ENCODE measurements at regions not wholly inside any gene's neighbourhood (a gene's known extent, or its start where the extent isn't known, plus 50 kb on each side); places are given as distances from the start of the nearest gene placed in this dataset.

DNA sequence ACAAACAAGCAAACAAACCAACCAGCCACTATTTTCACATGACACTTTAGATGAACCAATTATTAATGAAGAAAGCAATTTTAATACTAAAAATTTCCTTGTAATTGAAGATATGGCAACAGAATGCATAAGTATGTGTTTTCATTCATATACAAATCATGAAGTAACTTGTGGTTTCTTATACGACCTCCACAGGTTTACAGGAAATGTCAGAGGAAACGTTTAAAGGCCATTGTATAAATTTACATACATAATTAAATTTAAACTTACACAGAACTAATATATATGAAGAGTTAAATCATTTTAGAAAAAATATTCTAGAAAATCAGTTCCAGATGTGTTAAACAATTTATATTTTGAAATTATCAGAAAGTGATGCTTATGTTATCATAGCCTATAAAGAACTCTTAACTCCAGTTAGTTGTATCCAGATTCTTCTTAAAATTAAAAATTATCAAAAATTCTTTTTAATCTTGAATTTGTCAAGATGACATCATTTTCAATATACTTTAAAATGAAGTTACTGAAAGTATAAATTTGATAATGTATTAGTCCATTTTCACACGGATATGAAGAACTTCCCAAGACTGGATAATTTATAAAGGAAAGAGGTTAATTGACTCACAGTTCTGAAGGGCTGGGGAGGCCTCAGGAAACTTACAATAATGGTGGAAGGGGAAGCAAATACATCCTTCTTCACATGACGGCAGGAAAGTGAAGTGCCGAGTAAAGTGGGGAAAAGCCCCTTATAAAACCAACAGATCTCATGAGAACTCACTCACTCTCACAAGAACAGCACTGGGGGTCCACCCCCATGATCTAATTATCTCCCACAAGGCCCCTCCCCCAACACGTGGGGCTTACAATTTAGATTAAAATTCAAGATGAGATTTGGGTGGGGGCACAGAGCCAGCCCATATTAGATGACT is 192.0 kb downstream of the PIK3R1 start:
- DNase-seq (ENCODE audit: low spot score), result no peak

DNA sequence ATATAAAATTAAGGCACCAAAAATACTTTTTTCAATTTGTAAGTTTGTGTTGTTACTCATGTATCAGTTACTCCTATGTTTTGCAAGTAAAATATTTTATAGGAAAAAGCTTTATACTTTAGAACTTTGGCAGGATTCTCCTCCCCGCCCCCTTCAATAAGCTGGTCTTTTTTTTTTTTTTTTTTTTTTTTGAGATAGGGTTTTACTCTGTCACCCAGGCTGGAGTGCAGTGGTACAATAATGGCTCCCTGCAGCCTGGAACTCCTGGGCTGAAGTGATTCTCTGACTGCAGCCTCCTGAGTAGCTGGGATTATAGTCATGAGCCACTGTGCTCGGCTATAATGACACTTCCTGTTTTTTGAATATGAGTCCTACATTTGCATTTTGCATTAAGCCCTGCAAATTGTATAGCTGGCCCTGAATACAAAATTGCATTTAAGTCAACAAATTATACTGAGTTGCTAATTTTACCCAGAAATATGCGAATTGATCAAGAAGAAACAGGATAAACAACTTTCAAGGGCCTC is 192.9 kb downstream of the PIK3R1 start:
- no peak for DNase-seq (ENCODE audit: low spot score)

GRCh38 chr5:68409259-68409658 is 193.7 kb downstream of the PIK3R1 start:
- no peak for DNase-seq (ENCODE audit: low spot score)

- no peak for DNase-seq (ENCODE audit: low spot score)
Observed at GRCh38 chr5:68411161-68411560, 195.6 kb downstream of the PIK3R1 start.

DNA sequence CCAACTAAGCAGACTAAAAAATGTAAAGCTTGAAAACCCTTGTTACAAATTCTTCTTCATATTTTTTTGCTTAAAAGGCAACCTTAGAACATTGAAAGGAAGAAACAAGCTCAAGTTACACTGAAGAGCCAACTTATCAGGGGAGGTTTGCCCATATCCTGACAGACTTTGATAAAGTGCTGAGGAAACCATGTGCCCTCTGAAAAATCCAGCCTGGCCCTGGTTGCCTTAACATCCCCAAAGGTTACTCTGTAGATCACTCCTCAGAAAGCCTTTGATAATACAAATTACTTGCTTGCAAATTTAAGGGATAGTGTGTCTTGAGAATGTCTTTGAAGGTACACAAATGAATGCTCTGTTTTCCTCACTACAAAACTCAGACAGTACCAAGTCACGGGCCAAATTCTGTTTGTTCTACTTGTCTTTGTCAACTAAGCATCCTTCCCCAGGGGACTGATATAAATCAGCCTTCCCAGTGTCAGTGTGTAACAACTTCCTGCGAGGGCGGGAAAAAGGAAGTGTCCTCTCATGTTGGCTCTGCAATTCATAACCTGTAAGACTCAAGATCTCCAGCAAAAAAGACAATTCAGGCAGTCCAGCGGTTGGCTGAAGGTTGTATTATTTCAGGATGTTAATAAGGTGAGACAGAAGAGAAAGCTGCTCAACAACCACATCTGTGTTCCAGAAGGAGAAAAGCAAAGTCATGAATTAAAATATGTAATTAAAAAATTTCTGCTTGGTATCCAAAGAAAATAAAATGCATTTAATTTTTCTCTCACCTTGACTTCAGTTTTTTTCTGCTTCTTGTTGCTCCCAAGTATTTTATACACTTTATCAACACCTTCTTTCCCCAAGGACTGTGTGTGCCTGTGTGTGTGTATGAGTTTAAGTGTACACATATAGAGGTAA is 199.9 kb downstream of the PIK3R1 start:
- DNase-seq (ENCODE audit: low spot score), result no peak

- DNase-seq (ENCODE audit: low spot score), result no peak
Observed at GRCh38 chr5:68416714-68417113, 201.2 kb downstream of the PIK3R1 start.

DNA sequence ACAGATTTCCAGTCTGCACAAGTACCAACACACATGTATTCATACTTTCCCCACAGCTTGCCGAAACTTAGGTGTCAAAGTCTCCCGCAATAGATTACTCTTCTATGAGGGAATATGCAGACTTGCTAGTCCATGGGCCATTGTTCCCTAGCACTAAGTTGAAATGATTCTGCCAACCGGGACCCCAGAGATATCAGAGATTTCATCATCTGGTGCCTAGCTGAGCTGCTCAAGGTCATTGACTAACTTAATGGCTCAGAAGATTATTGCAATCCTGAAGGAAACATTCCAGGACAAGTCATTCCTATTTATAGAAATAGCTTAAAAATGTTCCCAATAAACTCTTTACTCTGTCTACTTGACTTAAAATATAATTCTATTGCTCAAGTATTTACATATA is 202.6 kb downstream of the PIK3R1 start:
- no peak for DNase-seq (ENCODE audit: low spot score)

GRCh38 chr5:68418680-68419079 is 203.1 kb downstream of the PIK3R1 start:
- DNase-seq (ENCODE audit: low spot score), result no peak

- DNase-seq (ENCODE audit: low spot score), result no peak
Observed at GRCh38 chr5:68419081-68419636, 203.6 kb downstream of the PIK3R1 start.

GRCh38 chr5:68419637-68420452 is 204.3 kb downstream of the PIK3R1 start:
- DNase-seq (ENCODE audit: low spot score), result no peak

DNA sequence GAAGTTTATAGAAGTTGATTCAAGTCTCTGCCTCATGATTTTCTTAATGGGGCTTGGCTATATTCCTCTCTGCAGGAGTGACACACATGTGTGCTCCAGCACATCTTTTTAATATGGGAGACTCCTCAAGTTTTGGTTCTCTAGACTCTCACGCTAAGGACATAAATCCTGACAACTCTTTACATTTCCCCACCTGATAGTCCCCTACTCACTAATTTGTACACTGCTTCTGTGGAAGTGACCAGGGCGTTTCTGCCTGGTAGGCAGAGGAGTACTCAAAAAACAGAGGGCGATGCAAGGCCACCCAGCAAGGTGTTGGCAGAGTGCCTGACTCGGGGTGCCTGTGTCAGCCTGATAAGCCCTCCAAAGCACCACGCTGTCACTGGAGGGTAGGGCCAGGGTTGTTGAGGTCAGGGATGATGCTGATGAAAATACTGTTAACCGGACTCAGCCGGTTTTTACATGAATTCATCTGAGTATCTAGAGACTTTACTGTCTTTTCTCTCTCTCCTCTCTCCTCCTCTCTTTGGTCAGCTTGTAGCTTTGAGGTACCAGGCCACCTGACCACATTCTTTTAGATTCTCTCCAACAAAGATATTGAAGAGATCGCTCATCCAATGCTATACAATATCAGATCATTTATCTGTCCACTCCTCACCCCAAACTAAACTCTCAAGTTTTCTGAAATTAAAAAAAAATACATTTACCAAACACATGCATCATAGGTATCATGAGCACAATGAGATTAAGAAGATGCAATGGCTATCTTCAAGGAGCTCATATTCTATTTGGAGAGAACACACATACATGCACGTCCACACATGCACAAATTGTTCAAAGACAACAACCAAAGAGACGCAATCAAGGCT is 205.2 kb downstream of the PIK3R1 start:
- no peak for DNase-seq (ENCODE audit: low spot score)

DNA sequence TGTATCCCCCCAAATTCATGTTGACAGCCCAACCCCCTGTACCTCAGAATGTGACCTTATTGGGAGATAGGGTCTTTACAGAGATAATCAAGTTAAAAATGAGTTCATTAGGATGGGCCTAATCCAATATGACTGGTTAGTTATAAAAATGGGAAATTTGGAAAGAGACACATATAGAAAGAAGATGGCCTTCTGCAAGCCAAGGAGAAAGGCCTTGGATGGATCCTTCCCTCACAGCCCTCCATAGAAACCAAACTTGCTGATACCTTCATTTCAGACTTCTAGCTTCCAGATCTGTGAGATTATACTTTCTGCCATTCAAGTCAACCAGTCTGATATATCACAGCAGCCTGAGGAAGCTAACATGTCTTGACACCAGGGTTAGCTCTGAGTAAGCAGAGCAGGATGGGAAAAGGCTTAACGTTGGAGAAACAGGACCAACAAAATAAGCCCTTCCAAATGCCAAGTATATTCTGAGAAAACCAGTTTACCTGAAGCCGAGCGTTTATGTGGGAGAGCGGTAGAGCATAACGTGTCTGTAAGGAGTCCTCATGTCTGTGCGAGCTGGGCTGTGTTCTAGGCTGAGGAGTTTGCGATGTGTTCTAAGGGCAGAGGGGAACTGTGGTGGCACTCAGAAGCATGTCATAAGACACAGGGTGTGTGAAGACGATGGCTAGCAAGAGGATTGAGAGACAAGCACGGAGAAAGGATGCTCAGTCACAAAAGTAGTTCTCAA is 206.1 kb downstream of the PIK3R1 start:
- no peak for DNase-seq (ENCODE audit: low spot score)

DNA sequence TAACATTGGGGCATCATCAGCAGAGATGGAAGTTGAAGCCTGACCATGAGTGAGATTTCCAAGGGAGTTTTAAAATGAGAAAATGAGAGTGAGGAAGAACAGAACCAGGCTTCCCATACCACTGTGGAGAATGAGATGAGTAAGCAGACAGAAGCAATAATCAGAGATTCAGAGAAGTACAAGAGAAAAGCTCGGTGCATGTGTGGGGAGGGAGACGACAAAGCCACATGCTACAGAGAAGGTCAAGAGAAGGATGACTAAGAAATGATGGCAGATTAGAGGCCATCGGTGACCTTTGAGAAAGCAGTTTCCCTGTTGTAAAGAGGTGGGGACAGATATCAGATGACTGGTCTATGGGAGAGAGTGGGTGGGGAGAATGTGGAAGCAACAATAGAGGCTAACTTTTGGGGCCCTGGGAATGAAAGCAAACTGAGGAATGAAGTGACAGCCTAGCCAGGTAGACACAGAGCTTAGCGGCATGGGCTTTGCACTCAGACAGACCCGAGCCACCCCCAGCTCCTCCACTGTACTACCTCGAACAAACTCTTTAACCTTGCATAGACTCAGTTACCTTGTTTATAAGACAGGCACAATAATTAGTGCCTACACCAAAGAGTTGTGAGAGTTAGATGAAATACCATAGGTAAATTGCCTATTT is 207.7 kb downstream of the PIK3R1 start:
- DNase-seq (ENCODE audit: low spot score), result no peak

GRCh38 chr5:68424799-68425537 is 209.4 kb downstream of the PIK3R1 start:
- peak; percentile 73 for DNase-seq (ENCODE audit: low spot score)

DNA sequence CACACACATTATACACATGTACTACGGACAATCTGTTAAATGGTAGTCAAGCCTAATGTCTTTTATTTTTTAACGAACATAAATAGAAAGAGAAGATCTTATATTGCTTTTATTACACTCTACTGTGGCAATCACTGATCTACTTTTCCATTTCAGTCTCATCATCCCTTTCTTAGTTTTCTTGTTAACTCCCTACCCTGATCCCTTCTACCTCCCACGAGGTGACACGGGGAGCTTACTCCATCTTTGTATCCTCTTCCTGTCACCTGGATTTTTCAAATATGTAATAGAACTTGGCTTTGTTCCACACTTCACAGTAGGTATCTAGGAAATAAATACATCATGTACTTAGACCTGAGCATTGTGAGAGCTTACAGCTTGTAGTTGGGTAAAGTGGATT is 211.0 kb downstream of the PIK3R1 start:
- no peak for DNase-seq (ENCODE audit: low spot score)

DNA sequence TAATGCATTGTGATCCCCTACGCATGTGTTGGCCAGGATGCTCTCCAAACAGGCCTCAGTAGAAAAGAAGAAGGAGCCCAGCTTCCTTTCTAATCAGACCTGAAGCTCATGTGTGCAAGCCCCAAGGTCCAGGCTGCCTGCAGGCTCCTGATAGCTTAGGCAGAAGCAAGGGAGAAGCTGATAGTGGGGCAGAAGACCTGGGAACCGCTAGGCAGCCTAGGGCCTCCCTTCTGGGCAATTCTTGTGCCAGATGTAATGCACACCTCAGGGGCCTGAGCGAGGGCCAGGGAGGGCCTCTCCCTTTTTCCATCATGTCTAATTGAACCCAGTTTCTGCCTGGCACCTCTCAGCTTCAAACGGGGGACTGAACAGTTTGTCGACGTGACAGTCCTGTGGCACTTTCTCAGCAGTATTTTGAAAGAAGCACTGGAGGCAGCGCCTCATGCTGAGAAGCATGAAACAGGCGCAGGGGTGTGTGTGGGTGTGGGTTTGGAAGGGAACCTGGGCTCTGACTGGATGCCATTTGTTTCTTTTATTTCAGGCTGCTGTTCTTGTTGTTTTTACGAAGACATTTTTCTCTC is 212.8 kb downstream of the PIK3R1 start:
- no peak for DNase-seq (ENCODE audit: low spot score)

DNA sequence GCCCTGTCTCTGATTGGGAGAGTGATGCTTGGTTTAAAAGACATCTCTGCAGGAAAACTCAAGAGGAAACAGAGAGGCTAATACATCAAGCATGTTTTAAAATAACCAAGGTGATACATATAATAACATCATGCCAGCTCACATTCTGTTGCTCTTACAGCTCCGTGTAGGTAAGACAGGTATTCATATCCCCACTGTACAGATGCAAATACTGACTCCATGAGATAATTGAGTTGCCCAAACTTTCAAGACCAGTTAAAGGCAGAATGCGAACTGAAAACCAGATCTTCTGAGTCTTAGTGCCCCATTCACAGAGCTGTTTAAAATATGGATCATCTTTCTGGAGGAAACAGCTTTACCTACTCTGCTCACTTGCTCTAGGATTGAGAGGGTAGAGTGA is 214.0 kb downstream of the PIK3R1 start:
- DNase-seq (ENCODE audit: low spot score), result no peak

DNA sequence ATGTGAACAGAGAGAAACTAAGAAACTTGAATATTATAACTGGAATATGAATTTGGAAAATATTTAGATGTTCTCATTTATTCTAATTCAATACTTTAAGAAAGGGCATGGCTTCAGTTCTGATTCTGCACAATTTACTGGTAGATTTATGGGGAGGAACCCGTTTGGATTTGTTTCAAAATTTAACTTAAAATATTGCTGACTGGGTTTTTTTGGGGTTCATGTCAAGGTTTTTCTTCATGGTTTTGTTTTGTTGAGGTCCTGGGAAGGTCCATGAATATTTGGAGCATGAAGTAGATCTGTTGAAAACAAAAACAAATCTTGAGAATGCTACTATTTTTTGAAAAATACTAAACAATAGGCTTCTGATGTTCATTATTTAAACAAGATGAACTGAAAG is 214.7 kb downstream of the PIK3R1 start:
- no peak for DNase-seq (ENCODE audit: low spot score)
